Activated naive CD8-positive, alpha-beta T cell treated with anti-CD3 and anti-CD28 coated beads, Interleukin-2, amount 10 ng/mL, durations not matched to agents 7 days and 5 days (primary cell): ENCODE measurements at regions not wholly inside any gene's neighbourhood (a gene's known extent, or its start where the extent isn't known, plus 50 kb on each side); places are given as distances from the start of the nearest gene placed in this dataset.
"Not testable (repeated sequence)": the region's sequence is repeated elsewhere in the genome, so short reads cannot be mapped to it uniquely, and the experiment has no call there.

ENCODE experiments used
- ATAC-seq: fragments of 150-1000 bp; cut with Tn5 transposase; one replicate; pipeline ENCODE4 v1.10.0; 2021; ENCODE audit warnings: low read depth, moderate library complexity
- POLR2A ChIA-PET: fragments of 350-600 bp; sonication (Branson Sonifier 250); formaldehyde crosslinking; loops from one replicate; lab custom pipeline; 2021; ENCODE audit warnings: antibody characterized with exemption; lab: Charles Lee
- DNase-seq: peaks from one replicate; pipeline ENCODE4 v3.0.0; 2021
- H3K27ac Mint-ChIP-seq: one replicate; pipeline ENCODE4 v1.8.0; 2022; ENCODE audit warnings: mild to moderate bottlenecking, mixed read lengths
- H3K27me3 Mint-ChIP-seq: one replicate; pipeline ENCODE4 v1.8.0; 2022; ENCODE audit warnings: mild to moderate bottlenecking, moderate library complexity, mixed read lengths
- H3K36me3 Mint-ChIP-seq: one replicate; pipeline ENCODE4 v1.8.0; 2021; ENCODE audit warnings: mild to moderate bottlenecking, mixed read lengths
- H3K4me1 Mint-ChIP-seq: one replicate; pipeline ENCODE4 v1.8.0; 2021; ENCODE audit warnings: mixed read lengths
- H3K4me3 Mint-ChIP-seq: one replicate; pipeline ENCODE4 v1.8.0; 2022; ENCODE audit warnings: mild to moderate bottlenecking, moderate library complexity, mixed read lengths
- H3K9me3 Mint-ChIP-seq: one replicate; pipeline ENCODE4 v1.8.0; 2021; ENCODE audit warnings: mixed read lengths

DNA sequence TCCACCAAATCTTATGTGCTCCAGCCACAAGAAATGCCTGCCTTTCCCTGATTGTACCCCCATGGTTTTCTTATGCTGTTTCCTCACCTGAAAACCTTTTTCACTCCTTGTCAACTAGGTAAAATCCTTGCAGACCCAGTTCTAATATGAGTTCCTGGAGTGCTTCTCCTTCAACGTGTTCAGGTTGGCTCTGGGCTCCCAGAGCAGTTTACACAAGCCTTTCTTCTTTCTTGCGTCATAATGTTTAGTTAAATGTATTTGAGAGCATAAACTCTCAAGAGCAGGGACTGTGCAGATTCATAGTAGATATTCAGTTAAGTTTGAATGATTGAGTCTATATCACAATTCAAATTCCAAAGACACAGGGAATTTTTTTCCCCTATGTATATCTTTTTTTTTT, 484.8 kb upstream of the CCDC196 start:
- H3K4me3 Mint-ChIP-seq: no peak overlapping the region
- peaks cover 17% of the 10 kb centered on the region for H3K36me3 Mint-ChIP-seq
- peaks cover 18% of the 10 kb centered on the region for H3K27me3 Mint-ChIP-seq
- H3K9me3 Mint-ChIP-seq: peaks cover 33% of the 10 kb centered on the region
- DNase-seq: no peak
- peaks cover 11% of the 10 kb centered on the region for H3K4me1 Mint-ChIP-seq
- POLR2A ChIA-PET: interaction anchor here (0.6 kb wide), 1 partner anchor 623 kb away, joined by 3 read pairs; no protein-coding TSS in a partner anchor
- no peak overlapping the region for H3K27ac Mint-ChIP-seq
- no peak for ATAC-seq

DNA sequence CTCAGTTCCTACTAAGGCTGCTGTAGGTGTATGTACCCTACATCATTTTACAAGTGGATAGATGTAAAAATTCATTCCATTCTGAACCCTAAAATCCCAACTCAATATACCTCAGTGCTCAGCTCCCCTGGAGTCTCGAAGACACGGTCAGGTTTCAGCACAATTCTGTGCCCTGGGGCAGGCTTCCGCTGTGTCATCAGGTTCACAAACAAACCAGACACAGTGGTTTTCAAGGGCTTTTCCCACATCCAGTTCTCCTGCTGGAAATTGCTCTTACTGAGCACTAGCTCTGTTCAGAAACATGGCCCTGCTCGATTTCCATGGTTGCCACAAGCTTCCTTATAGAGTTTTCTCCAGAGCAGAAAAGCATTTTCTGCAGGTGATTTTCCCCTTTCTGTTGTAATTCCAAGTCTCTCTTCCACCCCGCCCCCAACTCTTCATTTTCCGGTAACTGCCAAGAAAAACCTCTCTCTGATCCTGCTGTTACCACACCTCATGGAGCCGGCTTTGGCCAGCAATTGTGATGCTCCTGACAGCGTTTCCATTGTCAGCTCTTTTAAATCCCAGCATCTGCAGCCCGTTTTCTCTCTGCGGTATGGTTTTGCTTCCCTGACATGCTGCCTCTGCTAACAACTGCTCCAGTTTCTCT, 483.0 kb upstream of the CCDC196 start:
- Mint-ChIP-seq H3K36me3 (peaks cover 17% of the 10 kb centered on the region), H3K27ac (no peak overlapping the region), H3K9me3 (peaks cover 33% of the 10 kb centered on the region), H3K27me3 (peaks cover 22% of the 10 kb centered on the region), H3K4me1 (peaks cover 11% of the 10 kb centered on the region), H3K4me3 (no peak overlapping the region)
- POLR2A ChIA-PET: no interaction called here
- no peak for DNase-seq
- no peak for ATAC-seq

DNA sequence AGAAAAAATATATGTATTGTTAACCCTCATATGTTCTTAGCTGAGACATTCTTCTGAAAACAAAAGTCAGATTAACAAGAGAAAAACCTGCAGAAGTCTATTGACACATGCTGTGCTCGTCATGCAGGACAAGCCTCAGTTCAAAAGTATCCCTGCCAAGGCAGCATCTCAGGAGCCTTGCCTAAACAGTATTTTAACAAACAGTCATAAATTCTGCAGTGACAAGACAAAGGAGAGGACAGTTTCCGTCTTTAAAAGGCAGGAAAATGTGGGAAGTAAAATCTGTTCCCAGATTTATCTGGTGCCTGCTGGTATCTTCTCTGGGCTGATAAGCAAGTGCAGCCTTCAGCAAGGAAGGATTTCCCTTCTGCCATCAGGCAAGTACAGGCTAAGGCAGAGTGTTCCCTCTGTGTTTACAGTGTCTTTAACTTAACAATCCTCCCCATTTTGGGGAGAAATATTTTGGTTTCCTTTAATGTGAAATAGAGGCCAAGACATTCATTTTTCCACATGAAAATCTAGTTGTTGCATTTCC, 480.2 kb upstream of the CCDC196 start:
- Mint-ChIP-seq H3K9me3 (peaks cover 19% of the 10 kb centered on the region), H3K36me3 (peaks cover 9% of the 10 kb centered on the region), H3K27ac (no peak overlapping the region), H3K4me3 (no peak overlapping the region), H3K4me1 (peaks cover 6% of the 10 kb centered on the region), H3K27me3 (peaks cover 25% of the 10 kb centered on the region)
- ATAC-seq: no peak
- DNase-seq: no peak
- POLR2A ChIA-PET: no interaction called here

DNA sequence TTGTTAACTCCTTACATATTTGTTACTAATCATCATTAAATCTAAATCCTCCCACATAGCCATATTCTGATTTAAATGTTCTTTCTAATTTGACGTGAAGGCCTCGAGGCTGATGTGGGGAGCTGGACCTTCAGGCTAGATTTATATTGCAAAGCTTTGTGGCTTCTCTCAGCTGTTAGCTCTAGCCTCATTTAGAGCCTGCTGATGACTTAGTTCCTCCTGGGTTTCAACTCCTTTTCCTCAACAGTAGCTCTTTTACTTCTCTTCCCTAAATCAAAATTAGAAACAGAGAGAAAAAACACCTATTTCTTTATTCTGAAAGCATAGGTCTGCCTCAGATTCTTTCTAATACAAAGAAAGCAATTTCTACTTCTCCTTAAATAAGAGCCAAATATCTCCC, 477.5 kb upstream of the CCDC196 start:
- ATAC-seq (no peak), DNase-seq (no peak)
- H3K4me3 Mint-ChIP-seq: no peak overlapping the region
- H3K36me3 Mint-ChIP-seq: peaks cover 7% of the 10 kb centered on the region
- peaks cover 4% of the 10 kb centered on the region for H3K4me1 Mint-ChIP-seq
- peaks cover 20% of the 10 kb centered on the region for H3K27me3 Mint-ChIP-seq
- POLR2A ChIA-PET: no interaction called here
- no peak overlapping the region for H3K27ac Mint-ChIP-seq
- H3K9me3 Mint-ChIP-seq: peaks cover 8% of the 10 kb centered on the region

DNA sequence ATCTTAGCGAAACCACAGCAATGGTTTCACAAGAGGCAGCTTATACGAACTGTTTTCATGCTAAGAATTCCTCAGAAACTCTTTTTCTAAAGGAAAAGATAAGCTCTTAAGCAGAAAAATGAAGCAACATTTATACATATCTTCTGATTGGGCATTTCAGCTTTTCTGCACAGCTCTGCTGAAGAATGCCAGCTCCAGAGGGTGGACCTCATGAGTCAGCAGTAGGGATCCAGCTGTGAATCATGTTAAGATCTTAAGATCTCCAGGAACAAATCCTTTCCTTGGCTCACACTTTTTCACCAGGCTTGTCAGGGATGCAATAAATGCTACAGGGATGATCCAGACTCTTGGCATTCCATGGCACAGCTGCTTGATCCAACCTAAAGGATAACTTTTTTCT, 477.1 kb upstream of the CCDC196 start:
- POLR2A ChIA-PET: no interaction called here
- Mint-ChIP-seq H3K27ac (no peak overlapping the region), H3K9me3 (peaks cover 7% of the 10 kb centered on the region), H3K27me3 (peaks cover 20% of the 10 kb centered on the region), H3K4me3 (no peak overlapping the region), H3K36me3 (peaks cover 7% of the 10 kb centered on the region), H3K4me1 (peaks cover 4% of the 10 kb centered on the region)
- ATAC-seq (no peak), DNase-seq (no peak)

DNA sequence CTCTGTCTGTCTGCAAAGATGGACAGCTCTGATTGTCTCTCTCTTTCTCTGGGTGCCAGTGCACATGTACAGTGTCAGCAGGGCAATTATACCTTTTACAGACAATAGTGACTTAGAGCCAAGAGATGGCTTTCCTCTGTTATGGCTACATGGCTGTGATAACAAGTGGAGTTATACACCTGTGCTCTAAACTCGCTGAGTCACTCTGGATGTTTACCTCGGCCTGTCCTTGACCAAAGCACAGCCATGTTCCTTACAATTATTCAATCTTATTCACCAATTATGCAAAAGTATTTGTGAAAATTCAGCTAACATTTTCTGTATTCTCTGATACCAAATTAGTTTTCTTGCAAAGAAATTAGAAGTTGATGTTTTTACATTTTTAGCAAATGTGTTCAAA, 475.5 kb upstream of the CCDC196 start:
- Mint-ChIP-seq H3K27ac (no peak overlapping the region), H3K36me3 (peaks cover 1% of the 10 kb centered on the region), H3K9me3 (peaks cover 2% of the 10 kb centered on the region), H3K4me1 (no peaks in the 10 kb centered on the region), H3K27me3 (peaks cover 14% of the 10 kb centered on the region), H3K4me3 (no peak overlapping the region)
- no peak for DNase-seq
- no peak for ATAC-seq
- POLR2A ChIA-PET: no interaction called here

DNA sequence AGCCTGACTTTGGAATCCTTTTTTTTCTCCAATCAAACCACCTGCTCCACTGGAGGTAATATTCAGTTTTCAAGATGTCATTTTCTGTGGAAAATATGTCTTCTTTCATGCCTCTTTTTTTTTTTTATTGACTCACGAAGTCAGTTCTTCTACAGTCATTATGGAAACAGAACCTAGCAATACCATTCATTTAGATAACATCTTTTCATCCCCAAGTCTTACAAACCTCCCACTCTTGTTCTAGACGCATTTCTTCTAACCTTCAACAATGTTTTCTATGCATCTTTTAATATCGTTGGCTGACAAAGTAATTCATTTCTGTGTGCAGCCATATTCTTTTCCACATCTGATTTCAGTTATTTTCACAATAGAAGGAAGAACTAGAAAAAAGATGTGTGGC, 474.3 kb upstream of the CCDC196 start:
- Mint-ChIP-seq H3K9me3 (peaks cover 4% of the 10 kb centered on the region), H3K27me3 (peaks cover 12% of the 10 kb centered on the region), H3K36me3 (peaks cover 1% of the 10 kb centered on the region), H3K27ac (no peak overlapping the region), H3K4me1 (no peaks in the 10 kb centered on the region), H3K4me3 (no peak overlapping the region)
- ATAC-seq (no peak), DNase-seq (no peak)
- POLR2A ChIA-PET: no interaction called here

DNA sequence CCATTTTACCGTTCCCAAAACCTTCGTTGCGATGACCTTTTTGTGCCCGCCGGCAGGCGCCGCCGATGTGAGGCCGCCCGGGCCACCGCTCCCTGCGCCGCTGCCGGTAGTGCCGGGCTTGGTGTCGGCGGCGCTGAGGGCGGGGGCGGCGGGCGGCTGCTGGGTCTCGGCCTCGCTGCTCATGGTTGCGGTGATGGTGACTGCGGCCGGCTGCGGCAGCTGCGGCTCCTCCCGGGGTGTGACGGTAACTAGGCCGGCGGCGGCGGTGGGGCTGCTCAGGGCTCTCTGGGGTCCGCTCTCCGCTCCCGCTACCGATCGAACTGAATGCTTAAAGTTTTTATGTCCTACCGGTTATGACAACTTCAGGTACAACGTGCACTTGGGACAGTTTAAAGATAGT, 472.6 kb upstream of the CCDC196 start:
- H3K36me3 Mint-ChIP-seq, H3K4me1 Mint-ChIP-seq, H3K4me3 Mint-ChIP-seq, H3K27ac Mint-ChIP-seq, H3K9me3 Mint-ChIP-seq, ATAC-seq, DNase-seq, POLR2A ChIA-PET: not testable (repeated sequence)
- peaks cover 10% of the 10 kb centered on the region for H3K27me3 Mint-ChIP-seq

DNA sequence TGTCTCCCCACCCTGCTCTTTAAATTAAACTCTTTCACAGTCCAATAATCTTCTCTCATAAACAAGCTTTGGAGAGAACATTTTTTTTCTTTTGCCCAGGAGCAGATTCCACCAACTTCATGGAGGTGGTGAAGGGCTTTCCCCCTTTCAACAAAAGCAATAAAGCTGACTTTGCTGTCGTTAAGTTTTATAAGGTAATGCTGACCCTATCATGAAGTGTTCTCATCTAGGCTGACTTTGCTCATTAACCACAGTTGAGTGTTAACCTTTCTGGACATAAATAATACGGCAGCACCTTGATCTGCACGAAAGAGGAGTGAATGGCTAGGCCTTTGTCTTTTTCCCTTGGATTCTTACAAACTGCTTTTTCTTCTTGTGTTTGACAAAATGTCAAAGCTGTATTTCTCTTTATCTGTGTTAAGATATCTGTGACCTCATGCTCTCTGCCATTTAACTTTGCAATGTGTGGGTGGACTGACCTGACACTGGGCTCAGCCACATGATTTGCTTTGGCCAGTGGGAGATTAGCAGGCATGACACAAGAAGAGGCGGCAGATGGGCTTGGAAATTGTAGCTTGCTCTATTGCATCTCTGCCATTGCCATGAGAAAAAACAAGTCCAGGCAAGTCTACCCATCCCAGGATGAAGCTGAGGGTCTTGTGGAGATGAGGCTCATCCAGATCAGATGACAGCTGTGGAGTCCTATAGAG, 470.9 kb upstream of the CCDC196 start:
- POLR2A ChIA-PET: no interaction called here
- Mint-ChIP-seq H3K4me3 (no peak overlapping the region), H3K27ac (no peak overlapping the region), H3K27me3 (peaks cover 5% of the 10 kb centered on the region), H3K36me3 (peaks cover 1% of the 10 kb centered on the region), H3K4me1 (no peaks in the 10 kb centered on the region), H3K9me3 (peaks cover 7% of the 10 kb centered on the region)
- no peak for ATAC-seq
- no peak for DNase-seq

DNA sequence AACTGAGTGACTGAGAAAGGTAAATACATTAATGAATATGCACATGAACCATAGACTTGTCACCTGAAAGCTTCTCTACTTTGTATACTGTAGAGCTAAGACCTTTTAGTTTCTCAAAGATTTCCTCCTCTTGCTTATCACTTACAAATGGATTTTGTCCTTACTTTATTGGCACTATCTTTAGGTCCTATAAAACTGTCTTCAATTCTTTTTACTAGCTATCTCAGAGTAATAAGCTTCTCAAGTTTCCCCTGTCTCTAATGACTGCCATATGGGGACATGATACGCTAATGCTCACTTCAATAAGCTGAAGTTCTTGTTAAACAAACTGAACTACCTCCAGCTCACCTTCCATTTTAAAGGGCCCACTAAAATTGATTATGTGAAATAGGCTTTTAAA, 468.2 kb upstream of the CCDC196 start:
- Mint-ChIP-seq H3K27me3 (peaks cover 6% of the 10 kb centered on the region), H3K36me3 (peaks cover 1% of the 10 kb centered on the region), H3K4me3 (no peak overlapping the region), H3K9me3 (peaks cover 6% of the 10 kb centered on the region), H3K27ac (no peak overlapping the region), H3K4me1 (no peaks in the 10 kb centered on the region)
- ATAC-seq (no peak), DNase-seq (no peak)
- POLR2A ChIA-PET: no interaction called here

DNA sequence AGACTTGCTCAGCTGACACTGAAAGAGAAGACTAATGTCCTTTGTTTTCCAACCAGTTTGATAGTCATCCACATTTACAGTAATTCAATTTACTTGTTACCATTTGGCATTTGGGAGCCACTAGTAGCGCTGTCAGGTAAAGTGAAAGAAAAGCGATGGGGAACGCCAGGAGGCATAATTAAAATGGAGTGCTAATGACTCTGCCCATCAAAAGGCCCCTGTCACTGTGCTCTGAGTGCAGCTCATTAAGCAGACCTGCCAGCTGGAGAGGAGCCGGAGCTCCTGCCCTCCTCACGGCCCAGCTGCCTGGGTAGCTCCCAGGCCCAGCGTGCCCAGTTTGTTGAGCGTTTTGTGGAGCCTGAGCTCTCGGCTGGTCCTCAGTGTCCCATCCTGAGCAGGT, 463.6 kb upstream of the CCDC196 start:
- Mint-ChIP-seq H3K36me3 (no peaks in the 10 kb centered on the region), H3K27me3 (peaks cover 9% of the 10 kb centered on the region), H3K4me3 (no peak overlapping the region), H3K27ac (no peak overlapping the region), H3K4me1 (no peaks in the 10 kb centered on the region), H3K9me3 (peaks cover 6% of the 10 kb centered on the region)
- ATAC-seq (no peak), DNase-seq (no peak)
- POLR2A ChIA-PET: no interaction called here

DNA sequence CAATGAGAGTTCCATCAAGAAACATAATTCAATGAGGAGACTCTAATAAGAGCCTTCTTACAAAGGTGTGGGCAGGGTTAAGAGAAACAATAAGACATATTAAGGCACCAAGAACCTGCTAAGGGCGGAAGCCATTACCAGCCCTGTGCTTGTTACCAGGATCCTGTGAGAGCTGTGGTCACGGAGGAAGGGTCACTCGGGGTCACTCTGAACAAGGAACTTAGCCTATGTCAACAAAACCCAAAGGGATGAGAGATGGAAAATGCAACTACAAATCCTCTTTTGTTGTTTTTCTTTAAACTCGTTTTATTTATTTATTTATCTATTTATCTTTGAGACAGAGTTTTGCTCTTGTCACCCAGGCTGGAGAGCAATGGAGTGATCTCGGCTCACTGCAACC, 460.4 kb upstream of the CCDC196 start:
- DNase-seq (no peak), ATAC-seq (no peak)
- H3K36me3 Mint-ChIP-seq: no peaks in the 10 kb centered on the region
- peaks cover 10% of the 10 kb centered on the region for H3K9me3 Mint-ChIP-seq
- POLR2A ChIA-PET: no interaction called here
- H3K27ac Mint-ChIP-seq: no peak overlapping the region
- no peak overlapping the region for H3K4me3 Mint-ChIP-seq
- no peaks in the 10 kb centered on the region for H3K4me1 Mint-ChIP-seq
- H3K27me3 Mint-ChIP-seq: peaks cover 7% of the 10 kb centered on the region

DNA sequence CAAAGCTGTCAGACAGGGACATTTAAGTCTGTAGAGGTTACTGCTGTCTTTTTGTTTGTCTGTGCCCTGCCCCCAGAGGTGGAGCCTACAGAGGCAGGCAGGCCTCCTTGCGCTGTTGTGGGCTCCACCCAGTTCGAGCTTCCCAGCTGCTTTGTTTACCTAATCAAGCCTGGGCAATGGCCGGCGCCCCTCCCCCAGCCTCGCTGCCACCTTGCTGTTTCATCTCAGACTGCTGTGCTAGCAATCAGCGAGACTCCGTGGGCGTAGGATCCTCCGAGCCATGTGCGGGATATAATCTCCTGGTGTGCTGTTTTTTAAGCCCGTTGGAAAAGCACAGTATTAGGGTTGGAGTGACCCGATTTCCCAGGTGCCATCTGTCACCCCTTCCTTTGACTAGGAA, 454.2 kb upstream of the CCDC196 start:
- peaks cover 13% of the 10 kb centered on the region for H3K9me3 Mint-ChIP-seq
- H3K27ac Mint-ChIP-seq, H3K36me3 Mint-ChIP-seq, H3K27me3 Mint-ChIP-seq, POLR2A ChIA-PET, H3K4me3 Mint-ChIP-seq, ATAC-seq, H3K4me1 Mint-ChIP-seq, DNase-seq: not testable (repeated sequence)

DNA sequence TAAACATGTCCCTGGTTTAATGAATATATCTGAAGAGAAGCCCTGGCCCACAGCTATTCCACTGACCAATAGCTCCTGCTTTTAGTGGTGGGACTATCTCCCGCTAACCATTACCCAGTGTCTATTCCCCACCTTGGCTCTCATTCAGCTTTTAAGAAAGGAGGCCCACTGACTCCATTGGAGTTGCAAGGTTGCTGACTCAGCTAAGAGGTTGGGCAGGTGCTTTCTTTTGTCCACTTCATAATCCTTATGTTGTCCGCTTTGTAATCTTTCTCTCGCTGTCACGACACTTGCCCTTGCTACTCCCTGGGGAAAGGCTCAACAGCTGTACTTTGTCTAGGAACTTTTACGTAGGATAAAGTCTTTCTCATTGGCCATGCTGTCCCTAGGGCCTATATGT, 453.4 kb upstream of the CCDC196 start:
- H3K4me3 Mint-ChIP-seq: no peak overlapping the region
- H3K4me1 Mint-ChIP-seq: no peaks in the 10 kb centered on the region
- ATAC-seq (no peak), DNase-seq (no peak)
- peaks cover 5% of the 10 kb centered on the region for H3K27me3 Mint-ChIP-seq
- no peak overlapping the region for H3K27ac Mint-ChIP-seq
- no peaks in the 10 kb centered on the region for H3K36me3 Mint-ChIP-seq
- H3K9me3 Mint-ChIP-seq: peaks cover 13% of the 10 kb centered on the region
- POLR2A ChIA-PET: no interaction called here
